GM12874 (cell line): ENCODE measurements at regions not wholly inside any gene's neighbourhood (a gene's known extent, or its start where the extent isn't known, plus 50 kb on each side); places are given as distances from the start of the nearest gene placed in this dataset.
A peak's percentile ranks its signal among the peaks of the same experiment; 100 is the strongest.

Source experiments
- CTCF ChIP-seq: IDR thresholded peaks from 2 replicates; pipeline ENCODE4 v1.5.1; 2011; ENCODE audit warnings: low read depth, mild to moderate bottlenecking, control low read depth, low read length, moderate library complexity; ENCODE audit not compliant: insufficient read depth

GRCh38 chr1:200294241-200294640 is 115.6 kb downstream of the ZNF281 start:
- no peak for TF ChIP-seq CTCF

GRCh38 chr1:200292699-200293098 is 117.1 kb downstream of the ZNF281 start:
- TF ChIP-seq CTCF = no peak

- TF ChIP-seq CTCF = no peak
Measured at GRCh38 chr1:200291106-200291505, 118.7 kb downstream of the ZNF281 start.

GRCh38 chr1:200290010-200290685 is 119.7 kb downstream of the ZNF281 start:
- 0 out of 2 replicates have a peak, but pooled peaks have one; percentile 4 for TF ChIP-seq CTCF

- no peak for TF ChIP-seq CTCF
Measured at GRCh38 chr1:200288226-200288625, 121.6 kb downstream of the ZNF281 start.

GRCh38 chr1:200282497-200283122 is 127.2 kb downstream of the ZNF281 start:
- TF ChIP-seq CTCF = no peak

GRCh38 chr1:200281201-200281835 is 128.5 kb downstream of the ZNF281 start:
- no peak for TF ChIP-seq CTCF
